NK-92 treated with Interleukin-12 subunit alpha and Interleukin-12 subunit beta, amount 100 ng/mL, for 24 hours (cell line): ENCODE measurements at regions not wholly inside any gene's neighbourhood (a gene's known extent, or its start where the extent isn't known, plus 50 kb on each side); places are given as distances from the start of the nearest gene placed in this dataset.

Experiments
- DNase-seq: peaks from one replicate; lab custom pipeline; 2025; lab: John Stamatoyannopoulos, UW

GRCh38 chrX:38991656-38992440 lies 190.6 kb downstream of the MID1IP1 start:
- no peak for DNase-seq

GRCh38 chrX:38992441-38993096 lies 191.3 kb downstream of the MID1IP1 start:
- no peak for DNase-seq

GRCh38 chrX:38993500-38993899 lies 192.2 kb downstream of the MID1IP1 start:
- DNase-seq = no peak

GRCh38 chrX:38999099-38999498 lies 197.8 kb downstream of the MID1IP1 start:
- no peak for DNase-seq

GRCh38 chrX:38999967-39000745 lies 198.9 kb downstream of the MID1IP1 start:
- no peak for DNase-seq

GRCh38 chrX:39000802-39001201 lies 199.5 kb downstream of the MID1IP1 start:
- no peak for DNase-seq

- DNase-seq = no peak
Measured at GRCh38 chrX:39002466-39002865, 201.2 kb downstream of the MID1IP1 start.

GRCh38 chrX:39008549-39008948 lies 207.3 kb downstream of the MID1IP1 start:
- DNase-seq = no peak

- DNase-seq = no peak
Measured at GRCh38 chrX:39011454-39012221, 210.4 kb downstream of the MID1IP1 start.

GRCh38 chrX:39012621-39013111 lies 211.4 kb downstream of the MID1IP1 start:
- no peak for DNase-seq

- DNase-seq = no peak
Measured at GRCh38 chrX:39016556-39016955, 215.3 kb downstream of the MID1IP1 start.

GRCh38 chrX:39017077-39017476 lies 215.8 kb downstream of the MID1IP1 start:
- no peak for DNase-seq

GRCh38 chrX:39017716-39018115 lies 216.5 kb downstream of the MID1IP1 start:
- DNase-seq = no peak

GRCh38 chrX:39018541-39018940 lies 217.3 kb downstream of the MID1IP1 start:
- no peak for DNase-seq

GRCh38 chrX:39019056-39019455 lies 217.8 kb downstream of the MID1IP1 start:
- DNase-seq = no peak

GRCh38 chrX:39020051-39020669 lies 218.9 kb downstream of the MID1IP1 start:
- DNase-seq = no peak

- no peak for DNase-seq
Measured at GRCh38 chrX:39022106-39022505, 220.8 kb downstream of the MID1IP1 start.

GRCh38 chrX:39029221-39029620 lies 228.0 kb downstream of the MID1IP1 start:
- DNase-seq = no peak

GRCh38 chrX:39030636-39031035 lies 229.4 kb downstream of the MID1IP1 start:
- no peak for DNase-seq

- DNase-seq = no peak
Measured at GRCh38 chrX:39039890-39040289, 238.6 kb downstream of the MID1IP1 start.

GRCh38 chrX:39043838-39044550 lies 242.7 kb downstream of the MID1IP1 start:
- no peak for DNase-seq
